ENCODE measurements at regions not wholly inside any gene's neighbourhood (a gene's known extent, or its start where the extent isn't known, plus 50 kb on each side); places are given as distances from the start of the nearest gene placed in this dataset.

DNA sequence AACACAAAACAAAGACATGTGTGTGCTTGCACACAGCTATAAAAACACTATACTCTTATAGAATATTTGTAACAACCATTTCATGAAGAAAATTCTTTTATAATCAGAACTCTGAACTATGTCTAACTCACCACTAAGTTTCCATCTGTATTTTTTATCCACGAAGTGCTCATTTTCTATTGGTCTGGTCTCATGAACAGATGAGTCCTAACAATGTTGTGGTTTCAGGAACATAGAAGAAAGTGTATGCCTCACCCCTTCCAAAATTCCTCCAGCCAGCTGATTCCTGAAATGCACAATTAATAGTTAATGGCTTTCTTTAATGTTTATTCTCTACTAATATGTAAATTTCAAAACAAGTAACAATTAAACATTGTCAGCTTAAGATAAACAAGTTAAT lies 325.3 kb upstream of the GRAMD2B start:
- Histone ChIP-seq H3K9me3 (no peaks in the 10 kb centered on the region), H3K4me1 (no peaks in the 10 kb centered on the region), H3K27ac (no peak overlapping the region), H3K4me3 (no peak overlapping the region), H3K27me3 (no peaks in the 10 kb centered on the region), H3K36me3 (no peaks in the 10 kb centered on the region)
- TF ChIP-seq POLR2A (IDR thresholded peaks at IDR 0.05), result no peak
- TF ChIP-seq POLR2AphosphoS5 (IDR thresholded peaks at IDR 0.05), result no peak
- no peak for TF ChIP-seq EP300 (IDR thresholded peaks at IDR 0.05)
- TF ChIP-seq, protein P1, sequence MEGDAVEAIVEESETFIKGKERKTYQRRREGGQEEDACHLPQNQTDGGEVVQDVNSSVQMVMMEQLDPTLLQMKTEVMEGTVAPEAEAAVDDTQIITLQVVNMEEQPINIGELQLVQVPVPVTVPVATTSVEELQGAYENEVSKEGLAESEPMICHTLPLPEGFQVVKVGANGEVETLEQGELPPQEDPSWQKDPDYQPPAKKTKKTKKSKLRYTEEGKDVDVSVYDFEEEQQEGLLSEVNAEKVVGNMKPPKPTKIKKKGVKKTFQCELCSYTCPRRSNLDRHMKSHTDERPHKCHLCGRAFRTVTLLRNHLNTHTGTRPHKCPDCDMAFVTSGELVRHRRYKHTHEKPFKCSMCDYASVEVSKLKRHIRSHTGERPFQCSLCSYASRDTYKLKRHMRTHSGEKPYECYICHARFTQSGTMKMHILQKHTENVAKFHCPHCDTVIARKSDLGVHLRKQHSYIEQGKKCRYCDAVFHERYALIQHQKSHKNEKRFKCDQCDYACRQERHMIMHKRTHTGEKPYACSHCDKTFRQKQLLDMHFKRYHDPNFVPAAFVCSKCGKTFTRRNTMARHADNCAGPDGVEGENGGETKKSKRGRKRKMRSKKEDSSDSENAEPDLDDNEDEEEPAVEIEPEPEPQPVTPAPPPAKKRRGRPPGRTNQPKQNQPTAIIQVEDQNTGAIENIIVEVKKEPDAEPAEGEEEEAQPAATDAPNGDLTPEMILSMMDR (IDR thresholded peaks at IDR 0.05), result no peak
- WGBS, result 77% methylated on average over 1 of the region's 1 CpG
- no peak for DNase-seq (ENCODE audit: low spot score in 2 of 2)

DNA sequence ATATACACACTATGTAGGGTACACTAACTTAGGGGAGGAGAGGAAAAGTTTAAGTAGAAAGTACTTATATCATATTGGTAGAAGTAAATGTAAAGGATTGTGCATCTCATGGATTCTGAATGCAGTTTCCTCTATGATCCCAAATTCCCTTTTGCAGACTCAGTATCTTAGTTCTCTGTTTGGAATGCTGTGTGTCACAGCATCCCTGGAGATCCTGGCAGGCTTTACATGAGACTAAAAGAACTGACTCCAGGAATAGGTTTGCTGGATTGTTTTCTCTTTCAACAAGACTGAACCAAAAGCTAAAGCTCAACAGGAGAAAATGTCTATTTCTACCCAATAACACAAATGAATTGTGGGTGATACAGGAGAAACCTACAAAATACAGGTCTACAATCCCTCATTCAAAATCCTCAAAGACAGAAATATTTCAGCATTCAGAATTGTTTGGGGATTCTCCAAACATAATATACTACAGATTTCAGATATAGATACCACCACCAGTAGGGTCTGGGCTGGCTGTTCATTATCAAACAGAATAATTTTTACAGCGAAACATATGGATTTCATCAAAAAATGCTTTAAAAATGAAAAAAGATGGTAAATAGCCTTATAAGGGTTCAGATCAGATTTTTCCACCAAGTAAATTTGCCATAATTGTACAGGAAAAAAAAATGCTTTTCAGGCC lies 324.7 kb upstream of the GRAMD2B start:
- H3K27me3 ChIP-seq, result no peaks in the 10 kb centered on the region
- H3K27ac ChIP-seq, result no peak overlapping the region
- no peak for TF ChIP-seq POLR2AphosphoS5 (IDR thresholded peaks at IDR 0.05)
- TF ChIP-seq, protein P1 (IDR thresholded peaks at IDR 0.05), result no peak
- no peak for TF ChIP-seq EP300 (IDR thresholded peaks at IDR 0.05)
- TF ChIP-seq POLR2A (IDR thresholded peaks at IDR 0.05), result no peak
- DNase-seq (ENCODE audit: low spot score in 2 of 2), result no peak
- H3K4me3 ChIP-seq, result no peak overlapping the region
- no peaks in the 10 kb centered on the region for H3K4me1 ChIP-seq
- no peaks in the 10 kb centered on the region for H3K36me3 ChIP-seq
- no peaks in the 10 kb centered on the region for H3K9me3 ChIP-seq
- 80% methylated on average over 1 of the region's 1 CpG for WGBS

DNA sequence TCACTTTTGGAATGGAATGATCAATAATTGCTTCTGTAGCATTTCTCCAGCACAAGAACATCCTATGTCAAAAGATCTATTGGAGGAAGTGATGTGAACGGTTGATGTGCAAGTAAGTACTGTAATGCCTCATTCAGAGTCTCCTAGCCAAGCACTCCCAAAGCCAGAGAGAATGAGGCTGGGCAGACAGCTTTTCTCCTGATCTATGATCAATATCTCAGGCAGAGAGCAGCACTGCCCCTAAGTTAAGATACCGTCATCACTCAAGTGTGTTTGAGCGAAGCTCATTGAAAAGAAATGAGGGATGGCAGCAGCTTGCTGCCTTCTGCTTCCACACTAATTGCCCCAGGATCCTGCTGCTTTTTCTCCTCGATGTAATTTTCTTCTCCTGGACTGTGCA lies 324.1 kb upstream of the GRAMD2B start:
- Histone ChIP-seq H3K9me3 (no peaks in the 10 kb centered on the region), H3K27ac (no peak overlapping the region), H3K27me3 (no peaks in the 10 kb centered on the region), H3K4me3 (no peak overlapping the region), H3K4me1 (no peaks in the 10 kb centered on the region), H3K36me3 (no peaks in the 10 kb centered on the region)
- DNase-seq (ENCODE audit: low spot score in 2 of 2), result no peak
- 86% methylated on average over 4 of the region's 4 CpGs for WGBS
- TF ChIP-seq, protein P1 (IDR thresholded peaks at IDR 0.05), result no peak
- TF ChIP-seq EP300 (IDR thresholded peaks at IDR 0.05) (no peak), POLR2AphosphoS5 (IDR thresholded peaks at IDR 0.05) (no peak), POLR2A (IDR thresholded peaks at IDR 0.05) (no peak)

DNA sequence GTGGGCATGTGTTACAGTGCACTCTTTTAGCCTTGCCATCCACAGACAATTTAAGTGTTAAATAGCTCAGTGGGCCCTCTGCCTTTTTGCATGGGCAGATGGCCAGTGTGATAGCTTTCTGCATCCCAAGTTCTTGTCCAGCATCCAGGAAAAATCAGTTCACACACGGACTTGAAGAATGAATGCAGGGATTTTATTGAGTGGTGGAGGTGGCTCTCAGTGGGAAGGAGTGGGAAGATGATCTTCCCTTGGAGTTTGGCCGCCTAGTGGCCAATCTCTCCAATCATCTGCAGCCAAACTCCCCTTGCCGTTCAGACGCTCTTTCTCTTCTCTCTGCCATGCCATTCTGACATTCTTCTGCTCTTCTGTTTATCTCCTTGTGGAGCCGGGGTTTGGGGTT lies 322.4 kb upstream of the GRAMD2B start:
- no peak overlapping the region for H3K27ac ChIP-seq
- 66% methylated on average over 5 of the region's 5 CpGs for WGBS
- no peaks in the 10 kb centered on the region for H3K27me3 ChIP-seq
- no peaks in the 10 kb centered on the region for H3K9me3 ChIP-seq
- no peak for DNase-seq (ENCODE audit: low spot score in 2 of 2)
- H3K4me1 ChIP-seq, result no peaks in the 10 kb centered on the region
- no peaks in the 10 kb centered on the region for H3K36me3 ChIP-seq
- TF ChIP-seq POLR2A (IDR thresholded peaks at IDR 0.05) (no peak), POLR2AphosphoS5 (IDR thresholded peaks at IDR 0.05) (no peak), EP300 (IDR thresholded peaks at IDR 0.05) (no peak)
- TF ChIP-seq, protein P1 (IDR thresholded peaks at IDR 0.05), result no peak
- H3K4me3 ChIP-seq, result no peak overlapping the region

DNA sequence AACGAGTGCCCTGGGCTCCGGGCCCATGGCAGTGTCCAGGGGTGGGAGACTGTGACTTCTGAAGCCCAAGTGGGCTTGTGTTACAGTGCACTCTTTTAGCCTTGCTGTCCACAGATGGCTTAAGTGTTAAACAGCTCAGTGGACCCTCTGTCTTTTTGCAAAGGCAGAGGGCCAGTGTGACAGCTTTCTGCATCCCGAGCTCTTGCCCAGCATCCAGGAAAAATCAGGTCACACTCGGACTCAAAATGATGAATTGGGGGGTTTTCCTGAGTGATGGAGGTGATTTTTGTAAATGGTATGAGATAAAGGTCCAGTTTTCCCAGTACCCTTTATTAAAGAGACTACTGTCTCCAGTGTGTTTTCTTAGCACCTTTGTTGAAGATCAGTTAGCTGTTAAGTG lies 321.3 kb upstream of the GRAMD2B start:
- no peaks in the 10 kb centered on the region for H3K4me1 ChIP-seq
- H3K36me3 ChIP-seq, result no peaks in the 10 kb centered on the region
- no peak for TF ChIP-seq EP300 (IDR thresholded peaks at IDR 0.05)
- TF ChIP-seq, protein P1 (IDR thresholded peaks at IDR 0.05), result no peak
- TF ChIP-seq POLR2AphosphoS5 (IDR thresholded peaks at IDR 0.05), result no peak
- DNase-seq (ENCODE audit: low spot score in 2 of 2), result no peak
- no peak overlapping the region for H3K27ac ChIP-seq
- no peak overlapping the region for H3K4me3 ChIP-seq
- no peaks in the 10 kb centered on the region for H3K9me3 ChIP-seq
- H3K27me3 ChIP-seq, result no peaks in the 10 kb centered on the region
- WGBS, result 95% methylated on average over 4 of the region's 4 CpGs

Measured in suprapubic skin (tissue), 4 donors.